ENCODE measurements at regions not wholly inside any gene's neighbourhood (a gene's known extent, or its start where the extent isn't known, plus 50 kb on each side); places are given as distances from the start of the nearest gene placed in this dataset.

DNA sequence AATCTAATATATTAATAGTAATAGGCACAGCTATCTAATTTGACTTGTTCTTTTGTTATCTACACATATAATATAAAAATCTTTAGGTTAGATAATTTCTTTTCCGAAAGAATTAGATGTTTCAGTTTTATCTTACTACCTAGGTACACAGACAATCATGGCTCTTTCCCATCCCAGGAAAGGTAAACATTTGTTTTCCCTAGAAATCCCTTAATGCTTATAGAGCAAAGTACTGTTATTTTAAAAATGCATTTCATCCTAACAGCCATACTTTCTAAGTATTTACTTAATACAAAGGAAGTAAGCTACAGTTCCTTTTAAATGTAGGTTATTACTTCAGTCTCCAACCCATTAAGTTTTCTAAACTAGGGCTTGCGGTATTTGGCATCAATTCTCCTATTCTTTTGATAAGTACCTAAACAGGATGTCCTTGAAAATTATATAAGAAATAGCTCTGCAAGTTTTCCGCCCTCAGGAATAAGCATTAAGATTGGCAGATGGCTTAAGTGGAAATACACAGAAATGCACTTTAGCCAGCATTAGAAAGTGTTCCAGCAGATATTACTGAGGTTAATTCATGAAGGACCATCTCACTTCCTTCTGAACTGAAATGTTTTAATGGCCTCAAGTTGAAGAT lies 616.2 kb upstream of the SPRY2 start:
- Histone ChIP-seq H3K9me3 (no peaks in the 10 kb centered on the region), H3K4me3 (no peak overlapping the region), H3K4me1 (ENCODE audit: low read depth) (no peaks in the 10 kb centered on the region), H3K36me3 (ENCODE audit: low read depth) (no peaks in the 10 kb centered on the region)
- TF ChIP-seq, protein P1, sequence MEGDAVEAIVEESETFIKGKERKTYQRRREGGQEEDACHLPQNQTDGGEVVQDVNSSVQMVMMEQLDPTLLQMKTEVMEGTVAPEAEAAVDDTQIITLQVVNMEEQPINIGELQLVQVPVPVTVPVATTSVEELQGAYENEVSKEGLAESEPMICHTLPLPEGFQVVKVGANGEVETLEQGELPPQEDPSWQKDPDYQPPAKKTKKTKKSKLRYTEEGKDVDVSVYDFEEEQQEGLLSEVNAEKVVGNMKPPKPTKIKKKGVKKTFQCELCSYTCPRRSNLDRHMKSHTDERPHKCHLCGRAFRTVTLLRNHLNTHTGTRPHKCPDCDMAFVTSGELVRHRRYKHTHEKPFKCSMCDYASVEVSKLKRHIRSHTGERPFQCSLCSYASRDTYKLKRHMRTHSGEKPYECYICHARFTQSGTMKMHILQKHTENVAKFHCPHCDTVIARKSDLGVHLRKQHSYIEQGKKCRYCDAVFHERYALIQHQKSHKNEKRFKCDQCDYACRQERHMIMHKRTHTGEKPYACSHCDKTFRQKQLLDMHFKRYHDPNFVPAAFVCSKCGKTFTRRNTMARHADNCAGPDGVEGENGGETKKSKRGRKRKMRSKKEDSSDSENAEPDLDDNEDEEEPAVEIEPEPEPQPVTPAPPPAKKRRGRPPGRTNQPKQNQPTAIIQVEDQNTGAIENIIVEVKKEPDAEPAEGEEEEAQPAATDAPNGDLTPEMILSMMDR (IDR thresholded peaks at IDR 0.05), result no peak
- ATAC-seq (no peak), DNase-seq (no peak)
- intact Hi-C loops (cut with DNase I, micrococcal nuclease), result no loop called here

DNA sequence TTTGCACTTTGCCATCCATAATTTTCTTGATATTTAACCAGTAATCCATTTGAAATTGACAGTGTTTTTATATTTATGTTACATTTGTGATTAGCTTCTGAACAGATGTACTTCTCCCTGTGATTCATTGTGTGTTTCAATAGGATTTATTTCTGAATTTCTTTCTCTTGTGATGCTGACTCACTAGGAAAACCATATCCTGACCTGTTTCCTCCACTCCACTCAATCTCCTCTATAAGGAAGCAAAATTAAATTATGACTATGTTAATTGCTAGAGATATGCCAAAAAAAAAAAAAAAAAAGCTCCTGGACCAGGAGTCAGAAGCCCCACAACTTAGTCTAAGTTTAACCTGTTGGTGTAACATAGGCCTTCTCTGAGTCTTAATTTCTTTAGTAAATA lies 614.6 kb upstream of the SPRY2 start:
- H3K4me3 ChIP-seq, result no peak overlapping the region
- TF ChIP-seq, protein P1 (IDR thresholded peaks at IDR 0.05), result no peak
- H3K9me3 ChIP-seq, result no peaks in the 10 kb centered on the region
- ATAC-seq, result no peak
- no peaks in the 10 kb centered on the region for H3K4me1 ChIP-seq (ENCODE audit: low read depth)
- DNase-seq, result no peak
- H3K36me3 ChIP-seq (ENCODE audit: low read depth), result no peaks in the 10 kb centered on the region
- intact Hi-C loops (cut with DNase I, micrococcal nuclease), result no loop called here

DNA sequence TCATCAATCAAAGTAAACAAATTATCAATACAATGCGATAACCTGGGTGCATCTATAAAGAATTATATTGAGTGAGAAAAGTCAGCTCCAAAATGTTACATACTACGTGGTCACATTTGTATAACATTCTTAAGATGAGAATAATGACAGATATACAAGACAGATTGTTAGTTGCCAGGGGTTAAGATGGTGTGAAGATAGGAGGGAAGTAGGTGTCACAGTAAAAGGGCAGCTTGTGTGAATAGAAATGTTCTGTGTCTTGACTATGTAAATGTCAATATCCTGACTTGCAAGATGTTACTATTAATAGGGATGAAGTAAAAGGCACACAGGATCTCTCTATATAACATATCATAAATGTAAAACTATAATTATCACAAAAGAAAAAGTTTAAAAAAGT lies 611.2 kb upstream of the SPRY2 start:
- Histone ChIP-seq H3K9me3 (no peaks in the 10 kb centered on the region), H3K36me3 (ENCODE audit: low read depth) (no peaks in the 10 kb centered on the region), H3K4me3 (no peak overlapping the region), H3K4me1 (ENCODE audit: low read depth) (no peaks in the 10 kb centered on the region)
- TF ChIP-seq, protein P1 (IDR thresholded peaks at IDR 0.05), result no peak
- ATAC-seq (no peak), DNase-seq (no peak)
- intact Hi-C loops (cut with DNase I, micrococcal nuclease), result no loop called here

DNA sequence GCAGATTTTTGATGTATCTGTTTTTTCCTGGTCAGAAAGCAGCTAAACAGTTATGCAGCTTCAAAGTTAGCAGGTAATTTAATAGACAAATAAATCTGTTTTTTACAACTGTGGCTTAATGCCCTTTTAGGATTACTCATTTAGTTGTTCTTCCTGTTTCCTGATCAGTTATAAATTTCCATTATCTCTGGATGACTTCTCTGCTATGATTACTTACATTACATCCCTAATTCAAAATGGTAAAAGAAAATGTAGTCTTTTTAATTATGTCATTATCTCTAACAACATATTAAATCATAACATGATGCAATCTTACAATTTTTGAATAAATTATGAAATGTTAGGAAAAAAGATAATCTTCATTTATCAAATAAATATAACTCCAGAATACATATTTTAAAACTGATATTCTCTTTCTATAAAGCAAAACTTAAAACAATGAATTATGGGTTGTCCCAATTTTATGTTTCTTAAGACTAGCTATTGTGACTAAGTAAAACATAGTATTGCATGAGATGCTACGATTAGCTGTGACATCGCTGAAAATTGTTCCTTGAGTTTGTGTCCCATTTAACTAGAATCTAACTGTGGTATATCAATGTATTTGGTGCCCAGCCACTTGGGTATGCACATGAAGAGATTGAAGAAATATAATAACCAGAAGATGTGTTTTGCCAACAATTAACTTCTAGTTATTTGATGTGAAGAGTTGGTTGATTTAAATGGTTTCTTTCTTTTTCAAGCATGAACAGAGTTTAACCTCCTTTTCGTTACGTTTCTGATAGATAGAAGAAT lies 605.3 kb upstream of the SPRY2 start:
- no peaks in the 10 kb centered on the region for H3K9me3 ChIP-seq
- TF ChIP-seq, protein P1 (IDR thresholded peaks at IDR 0.05), result no peak
- DNase-seq, result no peak
- no peaks in the 10 kb centered on the region for H3K4me1 ChIP-seq (ENCODE audit: low read depth)
- H3K4me3 ChIP-seq, result no peak overlapping the region
- no peak for ATAC-seq
- H3K36me3 ChIP-seq (ENCODE audit: low read depth), result no peaks in the 10 kb centered on the region
- intact Hi-C loops (cut with DNase I, micrococcal nuclease), result no loop called here

DNA sequence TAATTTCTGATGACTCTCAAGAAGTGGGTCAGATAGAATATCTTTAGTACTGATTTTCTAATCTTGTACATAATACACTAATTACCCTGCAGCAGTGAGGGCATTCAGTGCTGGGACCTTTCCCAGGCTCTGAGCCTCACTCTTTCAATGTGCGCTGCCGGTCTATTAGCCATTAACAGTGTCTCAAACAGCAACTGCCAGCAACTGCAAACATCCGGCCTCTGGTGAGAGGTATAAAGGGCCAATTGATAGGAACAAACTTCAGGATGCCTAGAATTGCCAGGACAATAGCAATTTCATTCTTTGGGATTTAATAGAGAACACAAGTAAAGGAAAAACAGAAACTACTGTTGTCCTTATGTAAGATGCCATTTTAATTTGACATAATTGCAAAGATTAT lies 604.4 kb upstream of the SPRY2 start:
- Histone ChIP-seq H3K9me3 (no peaks in the 10 kb centered on the region), H3K4me3 (no peak overlapping the region), H3K4me1 (ENCODE audit: low read depth) (no peaks in the 10 kb centered on the region), H3K36me3 (ENCODE audit: low read depth) (no peaks in the 10 kb centered on the region)
- intact Hi-C loops (cut with DNase I, micrococcal nuclease), result no loop called here
- ATAC-seq (no peak), DNase-seq (no peak)
- TF ChIP-seq, protein P1 (IDR thresholded peaks at IDR 0.05), result no peak

Data from mucosa of descending colon (tissue), 3 donors.